Neural cell (in vitro differentiated cells): ENCODE measurements at regions not wholly inside any gene's neighbourhood (a gene's known extent, or its start where the extent isn't known, plus 50 kb on each side); places are given as distances from the start of the nearest gene placed in this dataset.

Experiments used
- H2AFZ ChIP-seq: fragments of 200-600, 300-800 bp; sonication (generic), shearing (Covaris generic); 2 replicates; pipeline ENCODE4 v1.6.0; 2014; ENCODE audit warnings: low read depth, mild to moderate bottlenecking, antibody characterized with exemption, low read length, moderate library complexity
- H3F3A ChIP-seq: fragments of 200-600 bp; shearing (Covaris generic); 2 replicates; pipeline ENCODE4 v1.6.1; 2016; ENCODE audit warnings: mild to moderate bottlenecking, moderate library complexity, mixed read lengths, antibody characterized with exemption, low read length; ENCODE audit not compliant: insufficient read depth, poor library complexity, severe bottlenecking
- H3K27ac ChIP-seq: fragments of 200-600, 300-800 bp; sonication (generic), shearing (Covaris generic); 2 replicates; pipeline ENCODE4 v1.5.1; 2014; ENCODE audit warnings: mild to moderate bottlenecking, low read length, moderate library complexity
- H3K27me3 ChIP-seq: fragments of 300-800, 200-600 bp; sonication (generic), shearing (Covaris generic); 2 replicates; pipeline ENCODE4 v1.6.0; 2014; ENCODE audit warnings: mild to moderate bottlenecking, low read depth, low read length, moderate library complexity; ENCODE audit not compliant: insufficient read depth
- H3K36me3 ChIP-seq: fragments of 300-800, 200-600 bp; sonication (generic), shearing (Covaris generic); 2 replicates; pipeline ENCODE4 v1.5.1; 2014; ENCODE audit warnings: mild to moderate bottlenecking, antibody characterized with exemption, low read length, moderate library complexity; ENCODE audit not compliant: insufficient read depth
- H3K4me2 ChIP-seq: fragments of 300-800, 200-600 bp; sonication (generic), shearing (Covaris generic); 2 replicates; pipeline ENCODE4 v1.6.0; 2014; ENCODE audit warnings: mild to moderate bottlenecking, low read length
- H3K4me3 ChIP-seq: fragments of 300-800, 200-600 bp; sonication (generic), shearing (Covaris generic); 2 replicates; pipeline ENCODE4 v1.5.1; 2014; ENCODE audit warnings: mild to moderate bottlenecking, low read length, moderate library complexity
- H3K79me2 ChIP-seq: fragments of 200-600 bp; shearing (Covaris generic); replicated peaks from 2 replicates; pipeline ENCODE4 v1.6.0; 2014; ENCODE audit warnings: mild to moderate bottlenecking, low read length, moderate library complexity; ENCODE audit not compliant: insufficient read depth
- H3K9ac ChIP-seq: fragments of 300-800, 200-600 bp; sonication (generic), shearing (Covaris generic); 2 replicates; pipeline ENCODE4 v1.6.1; 2016; ENCODE audit warnings: mild to moderate bottlenecking, low read length, mixed read lengths
- H3K9me2 ChIP-seq: fragments of 200-600 bp; shearing (Covaris generic); 2 replicates; pipeline ENCODE4 v1.6.1; 2016; ENCODE audit warnings: mild to moderate bottlenecking, low read length, mixed read lengths; ENCODE audit not compliant: insufficient read depth
- H3K9me3 ChIP-seq: fragments of 200-600, 300-800 bp; sonication (generic), shearing (Covaris generic); 2 replicates; pipeline ENCODE4 v1.6.1; 2016; ENCODE audit warnings: mild to moderate bottlenecking, mixed run types, low read length, moderate library complexity, mixed read lengths
- H4K20me1 ChIP-seq: fragments of 200-600 bp; shearing (Covaris generic); 2 replicates; pipeline ENCODE4 v1.6.1; 2016; ENCODE audit warnings: mild to moderate bottlenecking, mixed run types; ENCODE audit not compliant: insufficient read depth
- CTCF ChIP-seq: fragments of 450-650 bp; IDR thresholded peaks from 2 replicates; pipeline ENCODE4 v1.5.1; 2014; ENCODE audit warnings: antibody characterized with exemption, mild to moderate bottlenecking, moderate library complexity; ENCODE audit not compliant: poor library complexity, severe bottlenecking
- EP300 ChIP-seq: fragments of 450-650 bp; conservative IDR thresholded peaks from 2 replicates; pipeline ENCODE4 v1.6.1; 2014; ENCODE audit warnings: antibody characterized with exemption, mild to moderate bottlenecking, moderate library complexity; ENCODE audit not compliant: poor library complexity, severe bottlenecking
- EZH2 ChIP-seq: fragments of 200-600, 300-800 bp; shearing (Covaris generic), sonication (generic); IDR thresholded peaks from 2 replicates; pipeline ENCODE4 v1.6.1; 2014; ENCODE audit warnings: antibody characterized with exemption, low read length, borderline replicate concordance, mild to moderate bottlenecking; ENCODE audit not compliant: insufficient read depth, poor library complexity, severe bottlenecking
- MXI1 ChIP-seq: fragments of 450-650 bp; conservative IDR thresholded peaks from 2 replicates; pipeline ENCODE4 v1.6.1; 2014; ENCODE audit warnings: antibody characterized with exemption, mild to moderate bottlenecking; ENCODE audit not compliant: poor library complexity, severe bottlenecking
- POLR2AphosphoS5 ChIP-seq: IDR thresholded peaks from 2 replicates; pipeline ENCODE4 v1.6.1; 2012
- RAD21 ChIP-seq: fragments of 450-650 bp; conservative IDR thresholded peaks from 2 replicates; pipeline ENCODE4 v1.6.1; 2014; ENCODE audit warnings: antibody characterized with exemption, mild to moderate bottlenecking, moderate library complexity
- REST ChIP-seq: IDR thresholded peaks from 2 replicates; pipeline ENCODE4 v1.6.1; 2012; ENCODE audit warnings: borderline replicate concordance
- SMC3 ChIP-seq: fragments of 450-650 bp; conservative IDR thresholded peaks from 2 replicates; pipeline ENCODE4 v1.6.1; 2014; ENCODE audit warnings: antibody characterized with exemption, mild to moderate bottlenecking, moderate library complexity; ENCODE audit not compliant: poor library complexity
- TAF1 ChIP-seq: IDR thresholded peaks from 2 replicates; pipeline ENCODE4 v1.6.1; 2012; ENCODE audit warnings: low read depth

GRCh38 chr18:67269206-67269605, 247.3 kb downstream of the DSEL start:
- no peak overlapping the region for H3K9ac ChIP-seq
- no peak overlapping the region for H3K27ac ChIP-seq
- H3K9me3 ChIP-seq: no peaks in the 10 kb centered on the region
- no peak overlapping the region for H3K4me3 ChIP-seq
- no peaks in the 10 kb centered on the region for H3K79me2 ChIP-seq
- H2AFZ ChIP-seq: no peak overlapping the region
- H3K27me3 ChIP-seq: no peaks in the 10 kb centered on the region
- no peak for TF ChIP-seq TAF1
- TF ChIP-seq MXI1: no peak
- no peak for TF ChIP-seq EZH2
- TF ChIP-seq POLR2AphosphoS5: no peak
- no peak for TF ChIP-seq EP300
- no peak for TF ChIP-seq REST
- no peak for TF ChIP-seq RAD21
- no peak for TF ChIP-seq CTCF
- TF ChIP-seq SMC3: no peak
- no peaks in the 10 kb centered on the region for H3K36me3 ChIP-seq
- no peak overlapping the region for H3K4me2 ChIP-seq
- no peaks in the 10 kb centered on the region for H3F3A ChIP-seq
- H4K20me1 ChIP-seq: no peaks in the 10 kb centered on the region
- H3K9me2 ChIP-seq: no peaks in the 10 kb centered on the region

GRCh38 chr18:67268530-67268929, 248.0 kb downstream of the DSEL start:
- Histone ChIP-seq H3K79me2 (no peaks in the 10 kb centered on the region), H3K9me3 (no peaks in the 10 kb centered on the region), H3K4me2 (no peak overlapping the region), H4K20me1 (no peaks in the 10 kb centered on the region), H3K36me3 (no peaks in the 10 kb centered on the region), H3K27me3 (no peaks in the 10 kb centered on the region), H3K9ac (no peak overlapping the region), H3K27ac (no peak overlapping the region), H3K9me2 (no peaks in the 10 kb centered on the region), H3K4me3 (no peak overlapping the region), H3F3A (no peaks in the 10 kb centered on the region), H2AFZ (no peak overlapping the region)
- no peak for TF ChIP-seq TAF1
- TF ChIP-seq REST: no peak
- no peak for TF ChIP-seq CTCF
- no peak for TF ChIP-seq POLR2AphosphoS5
- TF ChIP-seq RAD21: no peak
- TF ChIP-seq EZH2: no peak
- TF ChIP-seq SMC3: no peak
- no peak for TF ChIP-seq EP300
- TF ChIP-seq MXI1: no peak
